HCT116 (cell line): ENCODE measurements at regions not wholly inside any gene's neighbourhood (a gene's known extent, or its start where the extent isn't known, plus 50 kb on each side); places are given as distances from the start of the nearest gene placed in this dataset.

ENCODE experiments used
- ATAC-seq: fragments of 200-7000 bp; cut with Tn5 transposase; 2 replicates; pipeline ENCODE4 v1.9.1; 2020; ENCODE audit warnings: mild to moderate bottlenecking, moderate library complexity
- BruUV-seq: library from RNA; stranded (reverse); fragments of 400-500 nt; replicated peaks from 2 replicates; lab custom pipeline; 2021; lab: Mats Ljungman, UMichigan
- CTCF ChIA-PET: fragments of 300-600 bp; sonication (Branson Sonifier 250); formaldehyde crosslinking; loops from one replicate; lab custom pipeline; 2021; ENCODE audit warnings: antibody characterized with exemption; lab: Charles Lee
- POLR2A ChIA-PET: fragments of 300-600, 350-600 bp; sonication (Branson Sonifier 250); formaldehyde crosslinking; loops from one replicate; lab custom pipeline; 2021; ENCODE audit warnings: antibody characterized with exemption; lab: Charles Lee
- RAD21 ChIA-PET, 2 experiments: fragments of 300-600 bp; sonication (Branson Sonifier 250); formaldehyde crosslinking; loops; one replicate each; lab custom pipeline; 2023; ENCODE audit warnings: low total read pairs in 2 of 2; ENCODE audit not compliant: uncharacterized antibody in 2 of 2, unreplicated experiment in 2 of 2, low non-redundant PET in 1 of 2; lab: Charles Lee
- DNase-seq: peaks from one replicate; pipeline ENCODE4 v3.0.0-alpha.2; 2010; ENCODE audit warnings: low read depth, low spot score
- H2AFZ ChIP-seq: fragments of 200-600 bp; shearing (Covaris generic), sonication (generic); 2 replicates; pipeline ENCODE4 v1.6.1; 2017; ENCODE audit warnings: low read depth, mixed run types, mixed read lengths, antibody characterized with exemption, low read length; ENCODE audit not compliant: poor library complexity, severe bottlenecking
- H3K27ac ChIP-seq: 2 replicates; pipeline ENCODE4 v1.5.1; 2012; ENCODE audit warnings: low read depth, low read length
- H3K27me3 ChIP-seq: fragments of 200-600 bp; sonication (generic); 2 replicates; pipeline ENCODE4 v1.6.1; 2016; ENCODE audit warnings: mixed run types, low read length, mixed read lengths; ENCODE audit not compliant: insufficient read depth
- H3K36me3 ChIP-seq, 2 experiments: fragments of 200-500 bp in 1 of 2; fragments of 200-600 bp in 1 of 2; sonication (Bioruptor generic) in 1 of 2; sonication (generic) in 1 of 2; 2 replicates each; pipeline versions ENCODE4 v1.5.1 to v1.6.1; 2014 to 2016; ENCODE audit warnings: low read length in 2 of 2, inconsistent platforms in 1 of 2, mixed read lengths in 1 of 2, mixed run types in 1 of 2; ENCODE audit not compliant: insufficient read depth in 2 of 2, control insufficient read depth in 1 of 2
- H3K4me1 ChIP-seq, 2 experiments: fragments of 200-600 bp in 1 of 2; sonication (generic) in 1 of 2; 2 replicates each; pipeline versions ENCODE4 v1.5.1 to v1.6.1; 2012 to 2017; ENCODE audit warnings: low read length in 2 of 2, inconsistent platforms in 1 of 2, mild to moderate bottlenecking in 1 of 2, mixed read lengths in 1 of 2, mixed run types in 1 of 2, moderate library complexity in 1 of 2; ENCODE audit not compliant: insufficient read depth in 2 of 2, control insufficient read depth in 1 of 2
- H3K4me2 ChIP-seq: fragments of 200-600 bp; sonication (generic); 2 replicates; pipeline ENCODE4 v1.6.1; 2017; ENCODE audit warnings: mixed run types, low read length, mixed read lengths
- H3K4me3 ChIP-seq, 2 experiments: fragments of 200-600 bp in 1 of 2; sonication (generic) in 1 of 2; replicated peaks in 1 of 2; 2 replicates each; pipeline ENCODE4 v1.5.1; 2011 to 2016; ENCODE audit warnings: low read length in 2 of 2, control low read depth in 1 of 2, low read depth in 1 of 2, mild to moderate bottlenecking in 1 of 2, mixed read lengths in 1 of 2, mixed run types in 1 of 2
- H3K79me2 ChIP-seq: fragments of 200-600 bp; sonication (generic); 2 replicates; pipeline ENCODE4 v1.6.1; 2017; ENCODE audit warnings: mild to moderate bottlenecking, mixed run types, low read length, moderate library complexity, mixed read lengths; ENCODE audit not compliant: insufficient read depth
- H3K9ac ChIP-seq: fragments of 200-600 bp; sonication (generic); 2 replicates; pipeline ENCODE4 v1.6.1; 2016; ENCODE audit warnings: low read length, mixed read lengths
- H3K9me2 ChIP-seq: fragments of 200-600 bp; sonication (generic), shearing (Covaris generic); 2 replicates; pipeline ENCODE4 v1.6.1; 2017; ENCODE audit warnings: mixed run types, mild to moderate bottlenecking, moderate library complexity; ENCODE audit not compliant: insufficient read depth
- H3K9me3 ChIP-seq, 2 experiments: fragments of 200-500 bp in 1 of 2; fragments of 200-600 bp in 1 of 2; sonication (Bioruptor generic) in 1 of 2; sonication (generic) in 1 of 2; 2 replicates each; pipeline ENCODE4 v1.6.1; 2014 to 2017; ENCODE audit warnings: low read length in 2 of 2, mixed read lengths in 2 of 2, inconsistent platforms in 1 of 2, low read depth in 1 of 2, mild to moderate bottlenecking in 1 of 2, mixed run types in 1 of 2, moderate library complexity in 1 of 2; ENCODE audit not compliant: control insufficient read depth in 1 of 2, insufficient read depth in 1 of 2
- H4K20me1 ChIP-seq: fragments of 200-600 bp; sonication (generic), shearing (Covaris generic); 2 replicates; pipeline ENCODE4 v1.6.1; 2017; ENCODE audit warnings: mixed run types, mild to moderate bottlenecking, moderate library complexity; ENCODE audit not compliant: insufficient read depth
- ATF3 ChIP-seq: IDR thresholded peaks from 2 replicates; pipeline ENCODE4 v1.6.1; 2012
- CBX3 ChIP-seq: IDR thresholded peaks from 2 replicates; pipeline ENCODE4 v1.6.1; 2012; ENCODE audit warnings: low read depth
- CEBPB ChIP-seq: IDR thresholded peaks from 2 replicates; pipeline ENCODE4 v1.6.1; 2012; ENCODE audit warnings: low read depth
- EGR1 ChIP-seq: IDR thresholded peaks from 2 replicates; pipeline ENCODE4 v1.6.1; 2012; ENCODE audit warnings: low read depth
- ELF1 ChIP-seq: IDR thresholded peaks from 2 replicates; pipeline ENCODE4 v1.6.1; 2012; ENCODE audit warnings: low read depth, borderline replicate concordance
- EZH2phosphoT487 ChIP-seq: fragments of 200-600 bp; IDR thresholded peaks from 2 replicates; pipeline ENCODE4 v1.6.1; 2018; ENCODE audit warnings: antibody characterized with exemption, borderline replicate concordance
- FOSL1 ChIP-seq: IDR thresholded peaks from 2 replicates; pipeline ENCODE4 v1.6.1; 2012; ENCODE audit warnings: low read depth
- JUND ChIP-seq: IDR thresholded peaks from 2 replicates; pipeline ENCODE4 v1.6.1; 2012
- SIN3A ChIP-seq: IDR thresholded peaks from 2 replicates; pipeline ENCODE4 v1.6.1; 2012; ENCODE audit warnings: low read depth
- SP1 ChIP-seq: IDR thresholded peaks from 2 replicates; pipeline ENCODE4 v1.6.1; 2012; ENCODE audit warnings: low read depth
- YY1 ChIP-seq: IDR thresholded peaks from 2 replicates; pipeline ENCODE4 v1.6.1; 2011; ENCODE audit warnings: low read length, low read depth, moderate library complexity, mild to moderate bottlenecking; ENCODE audit not compliant: insufficient replicate concordance; ENCODE audit errors: extremely low read depth
- ZBTB33 ChIP-seq: IDR thresholded peaks from 2 replicates; pipeline ENCODE4 v1.6.1; 2011; ENCODE audit warnings: mild to moderate bottlenecking, low read length, moderate library complexity; ENCODE audit not compliant: insufficient replicate concordance; ENCODE audit errors: extremely low read depth
- ZFX ChIP-seq: fragments of 450-650 bp; IDR thresholded peaks from 2 replicates; pipeline ENCODE4 v1.6.1; 2017
- ZNF274 ChIP-seq: fragments of 200-500 bp; sonication (Bioruptor generic); IDR thresholded peaks from 2 replicates; pipeline ENCODE4 v1.6.1; 2014; ENCODE audit warnings: mild to moderate bottlenecking, low read depth, low read length, inconsistent platforms
- intact Hi-C: fragments of 100-400 bp; cut with micrococcal nuclease; formaldehyde crosslinking; loops from 2 replicates; pipeline ENCODE4 v1.10.0; 2022
- TF ChIP-seq, protein P1 (sequence below): IDR thresholded peaks from 2 replicates; pipeline ENCODE4 v1.6.1; 2012; ENCODE audit warnings: low read depth

DNA sequence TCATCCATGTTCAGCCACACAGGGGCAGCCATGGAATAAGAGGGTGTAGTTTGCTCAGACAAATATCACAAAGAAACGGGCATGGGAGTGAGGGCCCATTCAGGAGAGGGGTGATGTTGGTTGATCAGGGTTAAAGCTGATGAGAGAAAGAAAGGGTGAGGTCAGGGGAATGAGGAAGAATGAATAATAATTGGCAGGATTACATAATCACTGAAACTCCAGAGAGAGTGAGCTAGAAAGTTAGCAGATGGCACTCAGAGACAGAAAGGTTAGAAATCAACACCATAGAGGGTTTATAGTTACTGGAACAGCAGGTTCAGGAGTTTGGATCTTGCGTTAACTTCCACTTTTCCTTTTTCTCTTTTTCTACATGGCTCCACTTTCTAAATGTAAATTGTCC, 113.9 kb downstream of the TAF11L14 start:
- intact Hi-C loops = no loop called here
- no peaks in the 10 kb centered on the region for H4K20me1 ChIP-seq
- no peaks in the 10 kb centered on the region for H3K4me1 ChIP-seq
- ChIA-PET RAD21 (no interaction called here), POLR2A (no interaction called here), CTCF (no interaction called here)
- H3K27ac ChIP-seq = no peak overlapping the region
- H3K4me3 ChIP-seq = no peak overlapping the region
- H3K79me2 ChIP-seq = no peaks in the 10 kb centered on the region
- no peak overlapping the region for H2AFZ ChIP-seq
- no peak overlapping the region for H3K9ac ChIP-seq
- H3K9me3 ChIP-seq = peaks cover 14 to 24% of the 10 kb centered on the region in 2 experiments; a peak in 2 of 4 replicates
- TF ChIP-seq, protein P1, sequence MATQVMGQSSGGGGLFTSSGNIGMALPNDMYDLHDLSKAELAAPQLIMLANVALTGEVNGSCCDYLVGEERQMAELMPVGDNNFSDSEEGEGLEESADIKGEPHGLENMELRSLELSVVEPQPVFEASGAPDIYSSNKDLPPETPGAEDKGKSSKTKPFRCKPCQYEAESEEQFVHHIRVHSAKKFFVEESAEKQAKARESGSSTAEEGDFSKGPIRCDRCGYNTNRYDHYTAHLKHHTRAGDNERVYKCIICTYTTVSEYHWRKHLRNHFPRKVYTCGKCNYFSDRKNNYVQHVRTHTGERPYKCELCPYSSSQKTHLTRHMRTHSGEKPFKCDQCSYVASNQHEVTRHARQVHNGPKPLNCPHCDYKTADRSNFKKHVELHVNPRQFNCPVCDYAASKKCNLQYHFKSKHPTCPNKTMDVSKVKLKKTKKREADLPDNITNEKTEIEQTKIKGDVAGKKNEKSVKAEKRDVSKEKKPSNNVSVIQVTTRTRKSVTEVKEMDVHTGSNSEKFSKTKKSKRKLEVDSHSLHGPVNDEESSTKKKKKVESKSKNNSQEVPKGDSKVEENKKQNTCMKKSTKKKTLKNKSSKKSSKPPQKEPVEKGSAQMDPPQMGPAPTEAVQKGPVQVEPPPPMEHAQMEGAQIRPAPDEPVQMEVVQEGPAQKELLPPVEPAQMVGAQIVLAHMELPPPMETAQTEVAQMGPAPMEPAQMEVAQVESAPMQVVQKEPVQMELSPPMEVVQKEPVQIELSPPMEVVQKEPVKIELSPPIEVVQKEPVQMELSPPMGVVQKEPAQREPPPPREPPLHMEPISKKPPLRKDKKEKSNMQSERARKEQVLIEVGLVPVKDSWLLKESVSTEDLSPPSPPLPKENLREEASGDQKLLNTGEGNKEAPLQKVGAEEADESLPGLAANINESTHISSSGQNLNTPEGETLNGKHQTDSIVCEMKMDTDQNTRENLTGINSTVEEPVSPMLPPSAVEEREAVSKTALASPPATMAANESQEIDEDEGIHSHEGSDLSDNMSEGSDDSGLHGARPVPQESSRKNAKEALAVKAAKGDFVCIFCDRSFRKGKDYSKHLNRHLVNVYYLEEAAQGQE = no peak
- no peak for TF ChIP-seq ZNF274
- no peak for TF ChIP-seq EGR1
- no peak for TF ChIP-seq ELF1
- TF ChIP-seq ZFX = no peak
- TF ChIP-seq ATF3 = no peak
- no peak for TF ChIP-seq SP1
- no peak for TF ChIP-seq FOSL1
- no peak for TF ChIP-seq JUND
- TF ChIP-seq ZBTB33 = no peak
- TF ChIP-seq SIN3A = no peak
- TF ChIP-seq CEBPB = no peak
- no peak for TF ChIP-seq YY1
- TF ChIP-seq CBX3 = no peak
- TF ChIP-seq EZH2phosphoT487 = no peak
- H3K4me2 ChIP-seq = no peak overlapping the region
- H3K36me3 ChIP-seq = no peaks in the 10 kb centered on the region
- no TSS peak for BruUV-seq
- no peaks in the 10 kb centered on the region for H3K27me3 ChIP-seq
- H3K9me2 ChIP-seq = no peaks in the 10 kb centered on the region
- no peak for DNase-seq
- ATAC-seq = no peak
